IMR-90 (cell line): ENCODE measurements at regions not wholly inside any gene's neighbourhood (a gene's known extent, or its start where the extent isn't known, plus 50 kb on each side); places are given as distances from the start of the nearest gene placed in this dataset.

Source experiments
- ATAC-seq: fragments of 200-7000 bp; cut with Tn5 transposase; 2 replicates; pipeline ENCODE4 v1.9.1; 2020; ENCODE audit warnings: low read depth, mild to moderate bottlenecking, moderate library complexity
- BruUV-seq: library from RNA; stranded (reverse); fragments of 400-500 nt; replicated peaks from 2 replicates; lab custom pipeline; 2021; lab: Mats Ljungman, UMichigan
- CTCF ChIA-PET: fragments of 300-600 bp; formaldehyde crosslinking; extraction: SDS; loops from one replicate; lab custom pipeline; 2021; ENCODE audit warnings: antibody characterized with exemption; lab: Yijun Ruan, JAX
- POLR2A ChIA-PET: fragments of 300-600 bp; sonication (Branson Sonifier 250); formaldehyde crosslinking; loops from one replicate; lab custom pipeline; 2022; ENCODE audit warnings: antibody characterized with exemption; ENCODE audit not compliant: unreplicated experiment; lab: Charles Lee
- DNase-seq: peaks from one replicate; pipeline ENCODE4 v3.0.0; 2013
- H2AFZ ChIP-seq: replicated peaks from 2 replicates; pipeline ENCODE3; 2013; ENCODE audit warnings: low read length, mild to moderate bottlenecking; ENCODE audit not compliant: poor library complexity
- H2AK5ac ChIP-seq: 2 replicates; pipeline ENCODE4 v1.6.1; 2013; ENCODE audit warnings: low read depth, low read length, inconsistent platforms
- H2AK9ac ChIP-seq: replicated peaks from 2 replicates; pipeline ENCODE3; 2013; ENCODE audit warnings: mild to moderate bottlenecking, low read depth, low read length, moderate library complexity; ENCODE audit not compliant: poor library complexity
- H2BK120ac ChIP-seq: 2 replicates; pipeline ENCODE4 v1.6.1; 2013; ENCODE audit warnings: low read depth, low read length, inconsistent platforms
- H2BK15ac ChIP-seq: 3 replicates; pipeline ENCODE4 v1.6.1; 2013; ENCODE audit warnings: low read depth, low read length, inconsistent platforms
- H2BK20ac ChIP-seq: 2 replicates; pipeline ENCODE4 v1.6.1; 2013; ENCODE audit warnings: low read depth, mild to moderate bottlenecking, inconsistent platforms, low read length, moderate library complexity
- H2BK5ac ChIP-seq: 2 replicates; pipeline ENCODE4 v1.6.1; 2013; ENCODE audit warnings: mild to moderate bottlenecking, low read depth, low read length, inconsistent platforms; ENCODE audit not compliant: poor library complexity, severe bottlenecking
- H3K14ac ChIP-seq: replicated peaks from 2 replicates; pipeline ENCODE4 v1.6.1; 2013; ENCODE audit warnings: low read depth, low read length, inconsistent platforms
- H3K18ac ChIP-seq: 2 replicates; pipeline ENCODE4 v1.6.1; 2013; ENCODE audit warnings: low read depth, low read length, control low read depth
- H3K23ac ChIP-seq: 2 replicates; pipeline ENCODE4 v1.6.1; 2013; ENCODE audit warnings: low read depth, low read length, inconsistent platforms
- H3K27ac ChIP-seq: 2 replicates; pipeline ENCODE4 v1.5.1; 2013; ENCODE audit warnings: mild to moderate bottlenecking, control low read depth, low read length; ENCODE audit not compliant: insufficient read depth
- H3K27me3 ChIP-seq: 2 replicates; pipeline ENCODE4 v1.6.1; 2013; ENCODE audit warnings: low read length; ENCODE audit not compliant: control insufficient read depth, insufficient read depth
- H3K36me3 ChIP-seq: 2 replicates; pipeline ENCODE4 v1.6.1; 2013; ENCODE audit warnings: low read length, mixed read lengths; ENCODE audit not compliant: control insufficient read depth, insufficient read depth
- H3K4ac ChIP-seq: 2 replicates; pipeline ENCODE4 v1.6.1; 2013; ENCODE audit warnings: low read depth, low read length, inconsistent platforms
- H3K4me1 ChIP-seq: 2 replicates; pipeline ENCODE4 v1.6.1; 2013; ENCODE audit warnings: low read length, mixed read lengths; ENCODE audit not compliant: control insufficient read depth, insufficient read depth
- H3K4me2 ChIP-seq: 2 replicates; pipeline ENCODE4 v1.6.1; 2013; ENCODE audit warnings: low read depth, mild to moderate bottlenecking, control low read depth, low read length, moderate library complexity
- H3K4me3 ChIP-seq: 2 replicates; pipeline ENCODE4 v1.5.1; 2013; ENCODE audit warnings: low read depth, mild to moderate bottlenecking, control low read depth, low read length, moderate library complexity; ENCODE audit not compliant: insufficient read depth
- H3K56ac ChIP-seq: 2 replicates; pipeline ENCODE4 v1.6.1; 2013; ENCODE audit warnings: low read length, inconsistent platforms; ENCODE audit not compliant: insufficient read depth; ENCODE audit errors: extremely low read depth
- H3K79me1 ChIP-seq, 2 experiments: 2 replicates each; pipeline ENCODE4 v1.6.1; 2013; ENCODE audit warnings: low read length in 2 of 2, inconsistent platforms in 1 of 2, low read depth in 1 of 2
- H3K9ac ChIP-seq: 2 replicates; pipeline ENCODE4 v1.6.1; 2013; ENCODE audit warnings: low read depth, low read length, control low read depth
- H3K9me1 ChIP-seq: 2 replicates; pipeline ENCODE4 v1.6.1; 2013; ENCODE audit warnings: low read length, inconsistent platforms; ENCODE audit not compliant: insufficient read depth
- H3K9me3 ChIP-seq: 2 replicates; pipeline ENCODE4 v1.6.1; 2013; ENCODE audit warnings: low read length; ENCODE audit not compliant: control insufficient read depth, insufficient read depth
- H4K20me1 ChIP-seq: 2 replicates; pipeline ENCODE4 v1.6.1; 2013; ENCODE audit warnings: low read length, inconsistent platforms; ENCODE audit not compliant: insufficient read depth
- H4K5ac ChIP-seq: 2 replicates; pipeline ENCODE4 v1.6.1; 2013; ENCODE audit warnings: mild to moderate bottlenecking, low read depth, low read length, control low read depth
- H4K8ac ChIP-seq, 2 experiments: 2 replicates each; pipeline ENCODE4 v1.6.1; 2013; ENCODE audit warnings: low read depth in 2 of 2, low read length in 2 of 2, control low read depth in 1 of 2, inconsistent platforms in 1 of 2
- H4K91ac ChIP-seq: 2 replicates; pipeline ENCODE4 v1.6.1; 2013; ENCODE audit warnings: low read depth, low read length, inconsistent platforms; ENCODE audit not compliant: insufficient read depth
- BHLHE40 ChIP-seq: fragments of 150-350 bp; IDR thresholded peaks from 2 replicates; pipeline ENCODE4 v1.6.1; 2016; ENCODE audit warnings: mild to moderate bottlenecking, low read depth, low read length
- CEBPB ChIP-seq: IDR thresholded peaks from 2 replicates; pipeline ENCODE4 v1.6.1; 2012; ENCODE audit warnings: low read depth, low read length, improper control_type of control experiment
- CHD1 ChIP-seq: IDR thresholded peaks from 2 replicates; pipeline ENCODE4 v1.6.1; 2012; ENCODE audit warnings: low read depth, low read length, improper control_type of control experiment
- CTCF ChIP-seq: conservative IDR thresholded peaks from 2 replicates; pipeline ENCODE4 v1.5.1; 2012; ENCODE audit warnings: mild to moderate bottlenecking, low read depth, low read length, improper control_type of control experiment
- ELK1 ChIP-seq: fragments of 150-350 bp; IDR thresholded peaks from 2 replicates; pipeline ENCODE4 v1.6.1; 2016; ENCODE audit warnings: low read depth, mild to moderate bottlenecking, low read length, moderate library complexity, borderline replicate concordance
- FOS ChIP-seq: fragments of 150-350 bp; IDR thresholded peaks from 2 replicates; pipeline ENCODE4 v1.6.1; 2016; ENCODE audit warnings: low read depth, low read length
- MAFK ChIP-seq: IDR thresholded peaks from 2 replicates; pipeline ENCODE4 v1.6.1; 2012; ENCODE audit warnings: low read depth, low read length, improper control_type of control experiment
- MAZ ChIP-seq: IDR thresholded peaks from 2 replicates; pipeline ENCODE4 v1.6.1; 2012; ENCODE audit warnings: low read depth, mild to moderate bottlenecking, low read length, improper control_type of control experiment, moderate library complexity, borderline replicate concordance
- MXI1 ChIP-seq: IDR thresholded peaks from 2 replicates; pipeline ENCODE4 v1.6.1; 2012; ENCODE audit warnings: low read depth, mild to moderate bottlenecking, low read length, moderate library complexity, borderline replicate concordance
- NFE2L2 ChIP-seq: fragments of 150-350 bp; IDR thresholded peaks from 2 replicates; pipeline ENCODE4 v1.6.1; 2016; ENCODE audit warnings: low read depth, mild to moderate bottlenecking, low read length
- POLR2A ChIP-seq: IDR thresholded peaks from 2 replicates; pipeline ENCODE4 v1.6.1; 2012; ENCODE audit warnings: mild to moderate bottlenecking, low read depth, low read length
- RAD21 ChIP-seq: IDR thresholded peaks from 2 replicates; pipeline ENCODE4 v1.6.1; 2012; ENCODE audit warnings: low read length, improper control_type of control experiment
- RCOR1 ChIP-seq: IDR thresholded peaks from 2 replicates; pipeline ENCODE4 v1.6.1; 2012; ENCODE audit warnings: mild to moderate bottlenecking, low read length, improper control_type of control experiment; ENCODE audit not compliant: insufficient replicate concordance
- RFX5 ChIP-seq: IDR thresholded peaks from 2 replicates; pipeline ENCODE4 v1.8.0; 2012; ENCODE audit warnings: low read depth, mild to moderate bottlenecking, low read length, moderate library complexity
- SMC3 ChIP-seq: fragments of 150-350 bp; IDR thresholded peaks from 2 replicates; pipeline ENCODE4 v1.6.1; 2016; ENCODE audit warnings: low read depth, mild to moderate bottlenecking, antibody characterized with exemption, low read length, moderate library complexity
- USF2 ChIP-seq: fragments of 150-350 bp; IDR thresholded peaks from 2 replicates; pipeline ENCODE4 v1.6.1; 2017; ENCODE audit warnings: mild to moderate bottlenecking, antibody characterized with exemption, low read length, low read depth
- WGBS, 2 experiments: methylation state at CpG; one replicate each; pipeline versions ENCODE4 v1.1.5 to v1.1.7; 2013; ENCODE audit warnings: missing lambda C conversion rate in 2 of 2; ENCODE audit not compliant: insufficient read length in 1 of 2; ENCODE audit errors: extremely low coverage in 2 of 2; 5-methylcytosine and 5-hydroxymethylcytosine counted together
- dilution Hi-C: fragments of 300-500 bp; cut with HindIII; formaldehyde crosslinking; loops from one replicate; pipeline ENCODE4 v1.14.3; 2018; ENCODE audit warnings: low sequenced_read_pairs; ENCODE audit not compliant: unreplicated experiment
- in situ Hi-C: fragments of 300-500 bp; cut with MboI; formaldehyde crosslinking; loops from 3 replicates; pipeline ENCODE4 v1.14.3; 2019; ENCODE audit warnings: low sequenced_read_pairs, inconsistent platforms, mixed read lengths
- intact Hi-C: fragments of 100-400 bp; cut with micrococcal nuclease; formaldehyde crosslinking; loops from 2 replicates; pipeline ENCODE4 v1.10.0; 2022

- Histone ChIP-seq H2BK20ac (no peak overlapping the region), H3K27me3 (no peaks in the 10 kb centered on the region), H2AK9ac (peak overlapping the region; percentile 13), H3K4me2 (no peak overlapping the region), H2BK15ac (no peak overlapping the region), H3K79me1 (no peaks in the 10 kb centered on the region), H3K4me3 (no peak overlapping the region), H2BK5ac (no peak overlapping the region), H3K4me1 (no peaks in the 10 kb centered on the region), H3K56ac (no peak overlapping the region), H3K9me3 (peaks cover 3% of the 10 kb centered on the region; the same call in 1 of the 2 replicates), H2BK120ac (no peak overlapping the region), H4K20me1 (no peaks in the 10 kb centered on the region), H2AFZ (no peak overlapping the region), H3K9me1 (no peaks in the 10 kb centered on the region), H3K4ac (no peak overlapping the region), H3K9ac (no peak overlapping the region), H2AK5ac (no peak overlapping the region), H4K8ac (no peak overlapping the region), H3K36me3 (no peaks in the 10 kb centered on the region), H3K14ac (no peak overlapping the region), H4K91ac (no peak overlapping the region), H3K27ac (no peak overlapping the region), H3K18ac (no peak overlapping the region), H4K5ac (no peak overlapping the region), H3K23ac (no peak overlapping the region)
- CTCF ChIA-PET, result no interaction called here
- in situ Hi-C loops (no loop called here), intact Hi-C loops (no loop called here), dilution Hi-C loops (no loop called here)
- POLR2A ChIA-PET, result no interaction called here
- TF ChIP-seq CTCF, result no peak
- no peak for TF ChIP-seq BHLHE40
- no peak for TF ChIP-seq SMC3
- no peak for TF ChIP-seq RCOR1
- no peak for TF ChIP-seq CEBPB
- TF ChIP-seq NFE2L2, result no peak
- no peak for TF ChIP-seq MAFK
- no peak for TF ChIP-seq MXI1
- TF ChIP-seq RFX5, result no peak
- no peak for TF ChIP-seq FOS
- no peak for TF ChIP-seq USF2
- no peak for TF ChIP-seq RAD21
- TF ChIP-seq ELK1, result no peak
- TF ChIP-seq POLR2A, result no peak
- TF ChIP-seq CHD1, result no peak
- TF ChIP-seq MAZ, result no peak
- ATAC-seq (no peak), DNase-seq (no peak)
- no TSS peak for BruUV-seq
- WGBS, 2 experiments, result 100% methylated on average over 2 of the region's 6 CpGs; no CpG with 5 or more reads in 1 of the 2 experiments
These were observed 282.3 kb downstream of the SOX11 start for GRCh38 chr2:5974477-5974876.
